Peyer's patch (tissue), 4 donors: ENCODE measurements at regions not wholly inside any gene's neighbourhood (a gene's known extent, or its start where the extent isn't known, plus 50 kb on each side); places are given as distances from the start of the nearest gene placed in this dataset.

Source experiments
- DNase-seq, 3 donors: peaks; one replicate each; pipeline ENCODE4 v3.0.0-alpha.2; 2017 to 2019
- H3K27ac ChIP-seq, 4 donors: fragments of 200-600 bp; sonication (generic); one replicate each; pipeline ENCODE4 v1.5.1; 2016 to 2019
- H3K27me3 ChIP-seq, 2 donors: fragments of 200-600 bp; sonication (generic); one replicate each; pipeline ENCODE4 v1.5.1; 2019
- H3K36me3 ChIP-seq, 3 donors: fragments of 200-600 bp; sonication (generic); one replicate each; pipeline ENCODE4 v1.5.1; 2016 to 2019
- H3K4me1 ChIP-seq, 4 donors: fragments of 200-600 bp; sonication (generic); one replicate each; pipeline ENCODE4 v1.5.1; 2016 to 2019
- H3K4me3 ChIP-seq, 4 donors: fragments of 200-600 bp; sonication (generic); 1 replicate in 3 of 4; 2 replicates in 1 of 4; pipeline ENCODE4 v1.5.1; 2016 to 2019; ENCODE audit warnings: mild to moderate bottlenecking in 1 of 4
- H3K9me3 ChIP-seq, 4 donors: fragments of 200-600 bp; sonication (generic); one replicate each; pipeline ENCODE4 v1.5.1; 2016 to 2019; ENCODE audit warnings: mild to moderate bottlenecking in 1 of 4
- CTCF ChIP-seq, 6 experiments: fragments of 450-650 bp in 4 of 6; fragments of 200-600 bp in 2 of 6; sonication (generic) in 1 of 6; IDR thresholded peaks; one replicate each; pipeline ENCODE4 v1.5.1; 2017 to 2019; ENCODE audit warnings: antibody characterized with exemption in 6 of 6, mild to moderate bottlenecking in 3 of 6, moderate library complexity in 1 of 6
- POLR2A ChIP-seq, 2 donors: fragments of 450-650 bp; IDR thresholded peaks; one replicate each; pipeline ENCODE4 v1.5.1; 2017; ENCODE audit warnings: antibody characterized with exemption in 2 of 2, mild to moderate bottlenecking in 2 of 2, moderate library complexity in 2 of 2

GRCh38 chr6:33860006-33860405 is 56.2 kb upstream of the MLN start:
- H3K27me3 ChIP-seq: no peaks in the 10 kb centered on the region
- H3K4me1 ChIP-seq: peaks cover 0 to 15% (median 8%) of the 10 kb centered on the region in 4 donors
- DNase-seq: no peak
- no peaks in the 10 kb centered on the region for H3K9me3 ChIP-seq
- TF ChIP-seq CTCF (IDR thresholded peaks at IDR 0.05) (no peak), POLR2A (IDR thresholded peaks at IDR 0.05) (no peak)
- H3K27ac ChIP-seq: no peak overlapping the region
- H3K36me3 ChIP-seq: no peaks in the 10 kb centered on the region
- H3K4me3 ChIP-seq: no peak overlapping the region

GRCh38 chr6:33858804-33859505 is 55.2 kb upstream of the MLN start:
- H3K4me1 ChIP-seq: peaks cover 0 to 15% (median 8%) of the 10 kb centered on the region in 4 donors
- no peaks in the 10 kb centered on the region for H3K9me3 ChIP-seq
- TF ChIP-seq CTCF (IDR thresholded peaks at IDR 0.05) (no peak), POLR2A (IDR thresholded peaks at IDR 0.05) (no peak)
- H3K36me3 ChIP-seq: no peaks in the 10 kb centered on the region
- H3K27me3 ChIP-seq: no peaks in the 10 kb centered on the region
- DNase-seq: no peak
- H3K4me3 ChIP-seq: no peak overlapping the region
- no peak overlapping the region for H3K27ac ChIP-seq

- no peaks in the 10 kb centered on the region for H3K9me3 ChIP-seq
- no peak overlapping the region for H3K27ac ChIP-seq
- TF ChIP-seq POLR2A (IDR thresholded peaks at IDR 0.05) (no peak), CTCF (IDR thresholded peaks at IDR 0.05) (no peak)
- no peaks in the 10 kb centered on the region for H3K27me3 ChIP-seq
- no peak for DNase-seq
- peaks cover 0 to 15% (median 8%) of the 10 kb centered on the region in 4 donors for H3K4me1 ChIP-seq
- H3K4me3 ChIP-seq: no peak overlapping the region
- no peaks in the 10 kb centered on the region for H3K36me3 ChIP-seq
Observed at GRCh38 chr6:33857932-33858475, 54.2 kb upstream of the MLN start.

- Histone ChIP-seq H3K27me3 (no peaks in the 10 kb centered on the region), H3K27ac (no peak overlapping the region), H3K36me3 (no peaks in the 10 kb centered on the region), H3K9me3 (no peaks in the 10 kb centered on the region), H3K4me3 (no peak overlapping the region), H3K4me1 (peaks cover 0 to 15% (median 8%) of the 10 kb centered on the region in 4 donors)
- TF ChIP-seq POLR2A (IDR thresholded peaks at IDR 0.05) (no peak), CTCF (IDR thresholded peaks at IDR 0.05) (no peak)
- DNase-seq: no peak
Observed at GRCh38 chr6:33857093-33857931, 53.5 kb upstream of the MLN start.

- Histone ChIP-seq H3K36me3 (no peaks in the 10 kb centered on the region), H3K27ac (no peak overlapping the region), H3K27me3 (no peaks in the 10 kb centered on the region), H3K4me1 (peaks cover 0 to 15% (median 8%) of the 10 kb centered on the region in 4 donors), H3K9me3 (no peaks in the 10 kb centered on the region), H3K4me3 (no peak overlapping the region)
- TF ChIP-seq CTCF (IDR thresholded peaks at IDR 0.05) (no peak), POLR2A (IDR thresholded peaks at IDR 0.05) (no peak)
- DNase-seq: peak in 2 of 3 donors; percentile 44 to 68
Observed at GRCh38 chr6:33856655-33857054, 52.9 kb upstream of the MLN start.
